OCI-LY7 (cell line): ENCODE measurements at regions not wholly inside any gene's neighbourhood (a gene's known extent, or its start where the extent isn't known, plus 50 kb on each side); places are given as distances from the start of the nearest gene placed in this dataset.

Source experiments
- BruUV-seq: library from RNA; stranded (reverse); fragments of 400-500 nt; replicated peaks from 2 replicates; lab custom pipeline; 2021; lab: Mats Ljungman, UMichigan
- CTCF ChIA-PET: fragments of 300-600 bp; sonication (Branson Sonifier 250); formaldehyde crosslinking; loops from one replicate; lab custom pipeline; 2022; ENCODE audit warnings: antibody characterized with exemption; ENCODE audit not compliant: unreplicated experiment; lab: Charles Lee
- POLR2A ChIA-PET: fragments of 300-600 bp; sonication (Branson Sonifier 250); formaldehyde crosslinking; loops from one replicate; lab custom pipeline; 2022; ENCODE audit warnings: antibody characterized with exemption; lab: Charles Lee
- DNase-seq: peaks from one replicate; pipeline ENCODE4 v3.0.0-alpha.2; 2015; ENCODE audit warnings: low spot score
- H2AFZ ChIP-seq: fragments of 200-600 bp; sonication (generic), shearing (Covaris generic); 2 replicates; pipeline ENCODE4 v1.6.1; 2014; ENCODE audit warnings: mild to moderate bottlenecking, antibody characterized with exemption, low read length, moderate library complexity
- H3K27ac ChIP-seq: fragments of 200-600 bp; sonication (generic); 2 replicates; pipeline ENCODE4 v1.5.1; 2014; ENCODE audit warnings: mixed run types, low read depth, mild to moderate bottlenecking, moderate library complexity, low read length, inconsistent platforms; ENCODE audit not compliant: poor library complexity, severe bottlenecking
- H3K36me3 ChIP-seq: fragments of 200-600 bp; sonication (generic); 2 replicates; pipeline ENCODE4 v1.6.1; 2014; ENCODE audit warnings: mild to moderate bottlenecking, antibody characterized with exemption, low read length, moderate library complexity, mixed read lengths; ENCODE audit not compliant: insufficient read depth
- H3K4me1 ChIP-seq: fragments of 200-600 bp; sonication (generic); 2 replicates; pipeline ENCODE4 v1.5.1; 2014; ENCODE audit warnings: mild to moderate bottlenecking, low read length; ENCODE audit not compliant: insufficient read depth, poor library complexity, severe bottlenecking
- H3K4me2 ChIP-seq: fragments of 200-600 bp; sonication (generic); 2 replicates; pipeline ENCODE4 v1.6.1; 2014; ENCODE audit warnings: mild to moderate bottlenecking, low read length
- H3K4me3 ChIP-seq: fragments of 200-600 bp; sonication (generic); 2 replicates; pipeline ENCODE4 v1.5.1; 2014; ENCODE audit warnings: mild to moderate bottlenecking, low read depth, low read length; ENCODE audit not compliant: poor library complexity, severe bottlenecking
- H3K79me2 ChIP-seq: fragments of 200-600 bp; sonication (generic); 2 replicates; pipeline ENCODE4 v1.6.1; 2016; ENCODE audit warnings: low read depth, mild to moderate bottlenecking, low read length, moderate library complexity, mixed read lengths; ENCODE audit not compliant: insufficient read depth
- H3K9me2 ChIP-seq: fragments of 200-600 bp; sonication (generic); 2 replicates; pipeline ENCODE4 v1.6.1; 2016; ENCODE audit warnings: mild to moderate bottlenecking, low read length, mixed read lengths; ENCODE audit not compliant: insufficient read depth
- H3K9me3 ChIP-seq: fragments of 200-600 bp; sonication (generic); 2 replicates; pipeline ENCODE4 v1.6.1; 2014; ENCODE audit warnings: mild to moderate bottlenecking, mixed run types, low read length, mixed read lengths
- H4K20me1 ChIP-seq: fragments of 200-600 bp; sonication (generic); 2 replicates; pipeline ENCODE4 v1.6.1; 2014; ENCODE audit warnings: mild to moderate bottlenecking, antibody characterized with exemption, low read length, moderate library complexity, mixed read lengths; ENCODE audit not compliant: insufficient read depth
- EZH2phosphoT487 ChIP-seq: fragments of 200-600 bp; sonication (generic); IDR thresholded peaks from 2 replicates; pipeline ENCODE4 v1.6.1; 2018; ENCODE audit warnings: low read depth, borderline replicate concordance, mild to moderate bottlenecking, mixed run types, antibody characterized with exemption, low read length, moderate library complexity, mixed read lengths
- intact Hi-C: fragments of 100-400 bp; cut with micrococcal nuclease; formaldehyde crosslinking; loops from one replicate; pipeline ENCODE4 v1.10.0; 2022; ENCODE audit not compliant: unreplicated experiment
- TF ChIP-seq, protein P1 (sequence below): fragments of 200-600 bp; sonication (generic); conservative IDR thresholded peaks from 2 replicates; pipeline ENCODE4 v1.5.1; 2014; ENCODE audit warnings: mild to moderate bottlenecking, antibody characterized with exemption, low read length, moderate library complexity, mixed read lengths

GRCh38 chr11:92533657-92534335 lies 309.2 kb downstream of the FAT3 start:
- POLR2A ChIA-PET: no interaction called here
- DNase-seq: no peak
- H3K9me2 ChIP-seq: no peaks in the 10 kb centered on the region
- no peak overlapping the region for H3K27ac ChIP-seq
- BruUV-seq: no TSS peak
- TF ChIP-seq EZH2phosphoT487: no peak
- TF ChIP-seq, protein P1, sequence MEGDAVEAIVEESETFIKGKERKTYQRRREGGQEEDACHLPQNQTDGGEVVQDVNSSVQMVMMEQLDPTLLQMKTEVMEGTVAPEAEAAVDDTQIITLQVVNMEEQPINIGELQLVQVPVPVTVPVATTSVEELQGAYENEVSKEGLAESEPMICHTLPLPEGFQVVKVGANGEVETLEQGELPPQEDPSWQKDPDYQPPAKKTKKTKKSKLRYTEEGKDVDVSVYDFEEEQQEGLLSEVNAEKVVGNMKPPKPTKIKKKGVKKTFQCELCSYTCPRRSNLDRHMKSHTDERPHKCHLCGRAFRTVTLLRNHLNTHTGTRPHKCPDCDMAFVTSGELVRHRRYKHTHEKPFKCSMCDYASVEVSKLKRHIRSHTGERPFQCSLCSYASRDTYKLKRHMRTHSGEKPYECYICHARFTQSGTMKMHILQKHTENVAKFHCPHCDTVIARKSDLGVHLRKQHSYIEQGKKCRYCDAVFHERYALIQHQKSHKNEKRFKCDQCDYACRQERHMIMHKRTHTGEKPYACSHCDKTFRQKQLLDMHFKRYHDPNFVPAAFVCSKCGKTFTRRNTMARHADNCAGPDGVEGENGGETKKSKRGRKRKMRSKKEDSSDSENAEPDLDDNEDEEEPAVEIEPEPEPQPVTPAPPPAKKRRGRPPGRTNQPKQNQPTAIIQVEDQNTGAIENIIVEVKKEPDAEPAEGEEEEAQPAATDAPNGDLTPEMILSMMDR: no peak
- H3K4me3 ChIP-seq: no peak overlapping the region
- no peak overlapping the region for H3K4me2 ChIP-seq
- H3K79me2 ChIP-seq: no peaks in the 10 kb centered on the region
- H4K20me1 ChIP-seq: no peaks in the 10 kb centered on the region
- H3K4me1 ChIP-seq: no peaks in the 10 kb centered on the region
- H3K36me3 ChIP-seq: no peaks in the 10 kb centered on the region
- no peak overlapping the region for H2AFZ ChIP-seq
- no peaks in the 10 kb centered on the region for H3K9me3 ChIP-seq
- intact Hi-C loops: no loop called here
- CTCF ChIA-PET: no interaction called here

DNA sequence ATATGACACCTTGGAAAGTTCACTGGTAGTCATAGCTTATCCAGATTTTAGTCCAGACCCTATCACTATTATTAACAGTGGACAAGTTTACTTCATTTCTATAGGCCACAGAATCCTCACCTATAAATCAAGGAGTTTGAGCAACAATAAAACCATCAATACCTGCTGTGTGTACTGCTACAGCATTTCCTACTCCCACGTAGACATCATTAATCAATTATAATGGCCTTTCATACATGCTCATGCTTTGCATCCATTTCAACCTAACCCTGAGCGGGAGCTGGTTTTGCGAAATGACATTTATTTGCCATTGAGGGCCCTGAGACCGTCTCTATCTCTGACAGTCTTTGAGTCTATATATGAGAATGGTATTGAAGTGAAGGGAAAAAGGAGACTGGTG lies 312.3 kb downstream of the FAT3 start:
- Histone ChIP-seq H3K4me2 (no peak overlapping the region), H3K4me3 (no peak overlapping the region), H3K4me1 (no peaks in the 10 kb centered on the region), H3K36me3 (no peaks in the 10 kb centered on the region), H3K9me3 (no peaks in the 10 kb centered on the region), H3K27ac (no peak overlapping the region), H3K79me2 (no peaks in the 10 kb centered on the region), H2AFZ (no peak overlapping the region), H3K9me2 (no peaks in the 10 kb centered on the region), H4K20me1 (no peaks in the 10 kb centered on the region)
- TF ChIP-seq, protein P1: no peak
- no peak for TF ChIP-seq EZH2phosphoT487
- ChIA-PET POLR2A (interaction anchor here (1.6 kb wide), 1 partner anchor 9 kb away, joined by 5 read pairs; no protein-coding TSS in a partner anchor), CTCF (no interaction called here)
- intact Hi-C loops: no loop called here
- no TSS peak for BruUV-seq
- no peak for DNase-seq

- TF ChIP-seq, protein P1: no peak
- no peak for TF ChIP-seq EZH2phosphoT487
- H4K20me1 ChIP-seq: no peaks in the 10 kb centered on the region
- no peak overlapping the region for H3K27ac ChIP-seq
- CTCF ChIA-PET: no interaction called here
- intact Hi-C loops: no loop called here
- no peaks in the 10 kb centered on the region for H3K9me3 ChIP-seq
- no peak overlapping the region for H2AFZ ChIP-seq
- no peak overlapping the region for H3K4me2 ChIP-seq
- no TSS peak for BruUV-seq
- DNase-seq: no peak
- POLR2A ChIA-PET: no interaction called here
- no peaks in the 10 kb centered on the region for H3K9me2 ChIP-seq
- H3K36me3 ChIP-seq: no peaks in the 10 kb centered on the region
- no peak overlapping the region for H3K4me3 ChIP-seq
- no peaks in the 10 kb centered on the region for H3K4me1 ChIP-seq
- no peaks in the 10 kb centered on the region for H3K79me2 ChIP-seq
Measured at GRCh38 chr11:92540096-92540495, 315.5 kb downstream of the FAT3 start.
